HG03039 (cell line): ENCODE measurements at regions not wholly inside any gene's neighbourhood (a gene's known extent, or its start where the extent isn't known, plus 50 kb on each side); places are given as distances from the start of the nearest gene placed in this dataset.
"Not testable (repeated sequence)": the region's sequence is repeated elsewhere in the genome, so short reads cannot be mapped to it uniquely, and the experiment has no call there.

Experiments
- ATAC-seq: cut with Tn5 transposase; IDR thresholded peaks from one replicate; pipeline ENCODE4 v1.9.1; 2021; ENCODE audit warnings: mild to moderate bottlenecking, moderate library complexity; ENCODE audit not compliant: unreplicated experiment

GRCh38 chr10:9229702-9230244 is 1175.3 kb downstream of the GATA3 start:
- ATAC-seq, result no peak

DNA sequence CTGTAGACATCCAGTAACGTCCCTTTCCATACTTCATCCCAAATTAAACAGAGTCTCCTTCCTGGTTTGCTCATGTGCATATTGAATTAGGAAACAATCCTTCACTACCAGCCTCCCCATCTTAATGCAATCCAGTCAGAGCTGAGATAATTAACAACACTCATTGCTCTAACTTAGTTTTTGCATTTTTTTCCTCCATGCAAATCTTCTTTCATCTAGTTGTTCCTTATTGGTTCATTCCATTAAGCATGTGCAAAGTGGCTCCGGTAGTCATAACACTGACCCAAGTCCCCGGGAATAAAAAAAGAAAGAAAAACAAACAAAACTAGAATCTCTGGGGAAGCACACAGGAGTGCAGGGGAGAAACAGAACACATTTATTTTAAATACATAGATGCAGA is 1176.1 kb downstream of the GATA3 start:
- ATAC-seq, result no peak

DNA sequence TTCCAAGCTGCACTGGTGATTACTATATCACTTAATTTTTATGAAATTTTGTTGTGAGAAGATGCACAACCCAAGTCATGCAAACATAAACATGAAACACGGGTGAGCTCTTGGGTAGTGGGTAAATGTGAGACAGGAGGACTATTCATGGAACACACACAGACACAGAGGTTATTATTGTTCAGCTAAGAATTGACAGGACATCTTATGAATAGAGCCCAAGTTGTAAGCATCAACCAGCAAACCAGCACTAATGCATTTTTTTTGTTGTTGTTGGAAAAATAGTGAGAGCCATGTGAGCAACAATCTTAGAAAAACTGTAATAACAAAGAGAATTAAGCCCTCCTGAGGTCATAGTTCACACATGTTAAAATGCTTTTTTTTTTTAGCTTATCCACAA is 1179.7 kb downstream of the GATA3 start:
- no peak for ATAC-seq

- ATAC-seq, result no peak
Measured at GRCh38 chr10:9238041-9238440, 1183.6 kb downstream of the GATA3 start.

- no peak for ATAC-seq
Measured at GRCh38 chr10:9239298-9239697, 1184.8 kb downstream of the GATA3 start.

DNA sequence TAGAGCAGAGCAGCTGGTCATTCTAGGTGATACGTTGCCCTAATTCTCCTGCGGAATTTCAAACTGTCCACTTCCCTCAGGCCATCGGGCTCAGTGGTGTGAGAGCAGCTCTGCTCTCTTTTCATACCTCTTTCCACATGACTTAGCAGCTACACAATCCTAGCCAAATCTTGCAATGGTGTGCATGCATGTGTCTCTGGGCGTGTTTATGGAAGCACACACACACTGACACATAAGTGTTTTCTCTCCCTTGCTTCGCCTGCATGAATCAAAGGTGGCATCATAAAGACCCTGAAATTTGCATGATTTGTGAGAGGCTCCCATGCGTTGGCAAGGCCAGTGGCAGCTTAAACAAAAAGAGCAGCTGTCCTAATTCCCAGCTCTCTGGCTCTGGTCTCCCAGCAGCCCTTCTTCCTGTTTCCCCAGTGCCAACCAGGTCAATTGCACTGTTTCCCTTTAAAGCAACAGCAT is 1189.5 kb downstream of the GATA3 start:
- ATAC-seq, result no peak

DNA sequence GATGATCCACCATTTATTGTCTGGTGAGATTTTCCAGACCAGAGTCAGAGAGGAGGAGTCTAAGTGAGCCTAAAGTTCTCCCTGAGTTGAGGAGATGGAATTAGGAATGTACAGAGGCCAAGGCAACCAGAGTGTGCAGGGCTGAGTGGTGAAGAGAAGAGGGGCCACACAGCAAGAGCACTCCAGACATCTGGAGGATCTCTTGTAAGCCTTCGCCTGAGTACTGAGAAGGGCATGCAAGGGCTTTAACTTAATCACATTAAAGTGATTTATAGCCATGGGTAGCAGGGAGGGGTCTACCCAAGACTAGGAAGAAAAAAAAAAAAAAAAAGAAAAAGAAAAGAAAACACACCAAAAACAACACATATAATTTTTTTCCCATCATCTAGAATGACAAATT is 1190.4 kb downstream of the GATA3 start:
- ATAC-seq, result no peak

DNA sequence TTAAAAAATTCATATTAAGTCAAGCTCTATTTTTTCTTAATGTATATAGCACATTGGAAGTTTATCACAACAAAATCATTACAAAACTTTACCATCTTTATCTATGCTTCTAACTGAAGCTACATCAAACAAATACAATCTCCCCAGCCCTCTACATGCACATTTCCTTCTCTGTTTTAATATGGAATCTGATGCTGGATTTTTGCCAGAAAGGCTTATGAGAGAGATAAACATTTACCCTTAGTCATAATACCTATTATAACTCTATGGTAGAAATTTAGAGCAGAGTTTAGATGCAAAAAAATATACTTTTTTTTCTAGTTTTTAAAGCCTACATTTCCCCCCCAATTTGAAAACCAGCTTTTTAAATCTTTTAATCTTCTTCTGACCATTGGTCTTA is 1198.6 kb downstream of the GATA3 start:
- ATAC-seq, result no peak

DNA sequence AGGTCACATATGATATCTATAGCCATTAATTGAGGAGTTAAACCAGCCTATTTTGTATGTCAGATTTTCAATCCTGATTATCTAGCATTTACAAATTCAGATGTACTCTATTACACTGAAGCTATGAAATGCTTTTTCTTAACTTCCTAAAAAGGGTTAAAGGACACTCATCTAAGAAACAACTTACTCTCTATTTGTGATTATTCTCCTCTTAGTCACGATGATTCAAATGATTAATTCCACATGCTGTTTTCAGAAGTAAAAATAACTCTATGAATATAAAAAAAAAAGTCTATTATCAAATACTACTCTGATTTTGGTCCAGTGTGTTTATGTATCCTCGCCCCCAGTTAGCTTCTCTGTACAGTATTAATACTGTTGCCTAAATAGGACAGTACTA is 1199.9 kb downstream of the GATA3 start:
- ATAC-seq, result no peak

DNA sequence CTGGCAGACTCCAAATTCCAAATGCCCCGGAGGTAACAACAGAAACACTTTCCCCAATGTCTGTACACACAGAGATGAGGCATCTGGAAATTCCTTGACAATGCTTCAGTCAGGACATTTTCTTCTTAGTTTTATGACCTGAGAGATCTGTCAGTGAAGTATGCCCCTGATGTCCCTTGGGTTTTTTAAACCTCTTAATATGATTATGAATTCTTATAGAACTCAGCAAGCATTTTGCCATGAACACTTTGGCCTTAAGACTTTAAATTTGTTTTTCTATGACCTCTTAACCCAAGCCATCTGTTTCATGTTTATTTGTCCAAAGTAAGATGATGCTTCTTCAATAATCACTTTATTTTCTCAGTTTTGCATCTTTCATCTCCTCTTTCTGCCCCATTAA is 1206.2 kb downstream of the GATA3 start:
- no peak for ATAC-seq

DNA sequence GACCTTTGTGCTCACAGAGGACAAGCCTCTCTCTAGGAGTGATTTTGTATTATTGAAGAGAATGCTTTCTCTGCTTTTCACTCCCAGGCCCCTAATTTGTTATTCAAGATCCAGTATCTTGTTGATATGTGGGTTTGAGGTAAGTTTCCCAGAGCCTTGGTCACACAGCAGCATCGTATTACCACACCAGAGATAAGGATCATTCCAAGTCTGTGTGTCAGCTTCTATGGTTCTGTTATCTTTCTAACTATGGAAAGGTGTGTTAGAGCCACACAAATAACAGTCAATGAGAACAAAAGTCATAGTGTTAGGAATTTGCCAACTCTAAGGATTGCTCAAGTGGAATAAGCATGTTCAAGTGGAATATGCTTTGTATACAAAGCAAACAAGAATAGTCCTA is 1208.3 kb downstream of the GATA3 start:
- no peak for ATAC-seq

DNA sequence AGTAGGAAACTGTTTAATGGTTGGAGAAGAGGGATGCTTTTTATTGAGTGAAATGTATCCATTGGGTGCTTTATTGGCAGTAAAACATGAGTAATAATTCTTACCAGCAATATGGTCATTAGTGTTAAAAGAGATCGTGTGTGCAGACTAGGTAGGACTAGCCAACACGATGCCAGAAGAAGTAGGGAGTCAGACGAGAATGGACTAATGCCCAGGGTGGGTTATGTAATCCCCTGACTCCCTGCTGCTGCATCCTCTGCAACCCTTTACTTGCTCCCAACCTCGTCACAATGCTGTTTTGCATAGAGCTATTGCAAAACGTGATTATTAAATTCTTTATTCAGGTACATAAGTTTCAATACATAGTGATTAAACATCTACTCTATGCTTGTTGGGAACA is 1213.7 kb downstream of the GATA3 start:
- ATAC-seq, result no peak

- ATAC-seq, result not testable (repeated sequence)
Measured at GRCh38 chr10:9273126-9273833, 1218.8 kb downstream of the GATA3 start.

- no peak for ATAC-seq
Measured at GRCh38 chr10:9274206-9274755, 1219.8 kb downstream of the GATA3 start.

DNA sequence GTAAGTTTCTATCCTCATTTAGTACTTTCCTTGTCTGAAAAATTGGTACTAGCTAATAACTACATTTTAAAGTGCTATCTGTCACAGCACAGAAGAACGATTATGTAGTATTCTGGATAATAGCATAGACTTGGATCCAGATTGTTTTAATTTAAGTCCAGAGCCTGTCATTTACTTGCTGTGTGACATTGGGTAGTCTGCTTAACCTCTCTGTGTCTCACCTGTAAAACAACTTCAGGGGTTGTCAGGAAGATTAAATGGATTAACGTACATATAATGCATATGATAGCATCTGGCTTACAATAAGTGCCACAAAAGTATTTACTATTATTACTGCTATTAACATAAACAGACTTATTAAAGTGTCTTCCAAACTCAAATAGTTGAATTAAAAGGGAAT is 1221.4 kb downstream of the GATA3 start:
- no peak for ATAC-seq

DNA sequence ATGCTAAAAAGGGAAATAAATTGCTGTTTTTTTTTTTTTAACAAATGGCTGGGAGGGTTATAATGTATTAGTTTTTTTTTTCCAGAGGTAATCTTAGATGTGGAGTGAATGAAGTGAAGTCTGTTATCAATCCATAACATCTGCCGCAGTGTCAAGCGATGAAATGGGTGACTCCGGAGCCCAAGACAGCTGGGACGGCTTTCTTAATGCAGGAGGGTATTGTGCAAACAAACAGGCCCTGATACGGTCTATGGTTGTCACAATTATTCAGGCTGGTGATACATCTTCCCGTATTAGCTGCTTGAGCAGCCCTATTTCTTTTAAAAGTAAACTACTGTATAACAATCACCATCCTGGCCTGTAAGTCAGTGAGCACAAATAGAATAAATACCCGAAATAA is 1231.2 kb downstream of the GATA3 start:
- ATAC-seq, result no peak

DNA sequence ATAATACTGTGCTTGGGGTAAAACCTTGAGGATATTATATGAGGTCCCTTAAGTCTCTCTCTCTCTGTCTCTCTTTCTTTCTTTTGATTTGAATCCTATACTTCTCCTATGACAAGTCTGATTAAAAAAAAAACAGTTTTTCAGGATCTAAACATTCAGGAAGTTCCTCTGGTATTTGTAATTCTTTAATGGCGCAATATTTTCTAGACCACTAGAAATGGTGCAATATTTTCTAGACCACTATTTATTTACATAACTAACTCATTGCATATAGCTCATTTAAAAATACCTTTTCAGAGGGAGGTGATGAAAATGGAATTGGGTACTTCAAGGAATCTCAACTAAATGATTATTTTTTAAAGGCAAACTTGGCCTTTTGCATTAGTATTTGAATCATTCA is 1235.3 kb downstream of the GATA3 start:
- no peak for ATAC-seq

GRCh38 chr10:9291081-9291480 is 1236.6 kb downstream of the GATA3 start:
- ATAC-seq, result no peak

DNA sequence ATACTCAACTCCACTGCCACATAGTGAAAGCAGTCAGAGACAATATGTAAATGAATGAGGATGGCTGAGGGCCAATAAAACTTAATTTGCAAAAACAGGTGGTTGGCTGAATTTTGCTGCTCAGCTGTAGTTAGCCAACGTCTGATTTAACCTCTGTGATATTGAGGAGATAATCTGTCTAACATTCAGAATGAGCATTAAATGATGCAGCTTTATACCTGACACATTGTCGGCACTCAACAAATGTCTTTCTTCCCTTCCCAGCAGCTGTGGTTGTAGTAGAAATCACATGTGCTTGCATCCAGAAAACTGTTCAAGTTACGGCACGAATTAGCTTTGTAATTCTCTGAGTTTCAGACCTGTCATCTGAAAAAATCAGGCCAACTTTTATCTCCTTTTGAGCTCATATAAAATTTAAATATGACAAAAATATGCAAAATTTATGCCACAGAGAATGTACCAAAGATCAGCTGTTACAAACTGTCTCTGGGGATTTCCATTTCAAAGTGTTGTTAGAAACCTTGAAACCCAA is 1239.7 kb downstream of the GATA3 start:
- ATAC-seq, result no peak

DNA sequence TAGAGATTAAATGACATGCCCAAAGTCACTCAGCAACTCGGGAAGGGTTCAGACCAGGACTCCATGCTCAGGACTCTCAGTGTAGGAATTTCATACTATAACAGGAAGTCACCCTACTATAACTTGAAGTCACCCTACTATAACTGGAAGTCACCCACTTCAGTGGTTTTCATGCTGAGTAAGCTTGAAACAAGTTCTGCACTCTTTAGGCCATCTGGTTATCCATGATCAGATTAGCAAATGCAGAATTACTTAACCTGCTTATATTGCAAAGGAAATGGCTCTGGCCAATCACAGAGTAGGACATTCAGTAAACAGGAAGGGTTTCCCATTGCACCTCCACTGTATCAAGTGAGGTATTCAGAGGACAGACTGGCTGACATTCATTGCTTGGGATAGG is 1240.4 kb downstream of the GATA3 start:
- peak; percentile 89 for ATAC-seq

DNA sequence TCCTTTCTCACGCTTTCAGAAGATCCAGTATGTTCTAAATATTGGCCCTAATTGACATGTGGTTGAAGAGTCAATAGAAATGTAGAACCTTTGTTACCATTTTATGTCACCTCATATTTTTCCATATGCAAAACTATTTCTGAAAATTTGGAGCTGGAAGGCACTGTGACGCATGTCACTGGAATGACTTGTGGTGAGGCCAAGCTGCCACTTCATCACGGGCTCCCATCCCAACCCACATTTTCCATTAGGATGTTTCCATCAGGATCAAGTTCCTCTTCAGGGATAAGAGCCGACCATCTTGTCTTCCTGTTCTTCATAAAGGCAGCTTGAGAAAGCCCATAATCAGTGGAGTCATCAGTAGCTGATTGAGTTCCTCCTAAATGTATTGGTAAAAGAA is 1241.7 kb downstream of the GATA3 start:
- no peak for ATAC-seq

GRCh38 chr10:9297580-9297979 is 1243.1 kb downstream of the GATA3 start:
- ATAC-seq, result no peak
